IPS-11a (cell line): ENCODE measurements at regions not wholly inside any gene's neighbourhood (a gene's known extent, or its start where the extent isn't known, plus 50 kb on each side); places are given as distances from the start of the nearest gene placed in this dataset.
"Not testable (repeated sequence)": the region's sequence is repeated elsewhere in the genome, so short reads cannot be mapped to it uniquely, and the experiment has no call there.

Experiments
- H3K4me3 ChIP-seq: one replicate; pipeline ENCODE4 v1.5.1; 2013; ENCODE audit warnings: low read depth, low read length, control low read depth

GRCh38 chr15:95610945-95611344 is 719.6 kb upstream of the NR2F2 start:
- H3K4me3 ChIP-seq = no peak overlapping the region

DNA sequence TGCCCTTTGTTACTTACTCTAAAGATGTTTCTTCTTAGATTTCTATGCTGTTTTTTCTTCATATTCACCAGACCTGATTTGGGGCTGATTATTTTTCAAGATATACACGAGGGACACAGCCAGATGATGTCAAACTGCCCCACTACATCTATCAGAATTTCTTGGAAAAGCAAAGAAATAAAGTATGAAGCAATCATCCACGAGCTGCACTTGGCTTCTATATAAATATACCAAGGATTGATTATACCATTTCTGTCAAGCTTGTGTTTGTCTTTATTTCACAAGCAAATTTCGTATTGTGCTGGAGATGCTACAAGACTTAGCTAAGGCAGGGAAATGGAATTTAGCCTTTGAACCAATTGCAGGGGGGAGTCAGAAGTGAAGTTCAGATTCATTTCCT is 715.1 kb upstream of the NR2F2 start:
- no peak overlapping the region for H3K4me3 ChIP-seq

- no peak overlapping the region for H3K4me3 ChIP-seq
Measured at GRCh38 chr15:95616306-95616705, 714.2 kb upstream of the NR2F2 start.

DNA sequence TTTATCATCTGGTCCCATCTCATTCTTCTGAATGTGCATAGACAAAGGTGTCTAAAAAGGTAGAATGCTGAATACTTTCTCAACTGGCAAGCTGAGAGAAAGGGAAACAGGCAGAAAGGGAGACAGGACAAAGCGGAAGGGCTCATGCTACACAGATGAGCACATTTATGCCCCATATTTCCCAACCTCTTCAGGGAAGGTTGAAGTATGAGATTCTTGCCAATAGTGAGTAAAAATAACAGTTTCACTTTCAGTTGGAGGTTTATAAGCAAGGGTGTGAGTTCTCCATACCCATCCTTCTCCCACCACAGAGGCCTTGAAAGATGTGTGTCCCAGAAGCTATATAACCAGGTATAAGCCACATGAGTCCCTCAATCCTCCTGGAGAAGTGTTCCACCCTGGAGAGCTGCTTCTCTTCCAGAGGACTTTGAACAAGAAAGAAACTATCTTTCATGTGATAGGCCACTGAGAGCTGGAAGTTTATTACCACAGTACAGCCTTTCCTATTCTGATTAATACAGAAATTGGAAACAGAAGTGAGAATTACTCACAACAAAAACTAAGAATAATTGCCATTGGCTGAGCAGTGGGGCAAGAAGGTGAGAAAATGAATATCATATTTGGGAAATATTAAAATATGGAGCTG is 709.4 kb upstream of the NR2F2 start:
- H3K4me3 ChIP-seq = no peak overlapping the region

DNA sequence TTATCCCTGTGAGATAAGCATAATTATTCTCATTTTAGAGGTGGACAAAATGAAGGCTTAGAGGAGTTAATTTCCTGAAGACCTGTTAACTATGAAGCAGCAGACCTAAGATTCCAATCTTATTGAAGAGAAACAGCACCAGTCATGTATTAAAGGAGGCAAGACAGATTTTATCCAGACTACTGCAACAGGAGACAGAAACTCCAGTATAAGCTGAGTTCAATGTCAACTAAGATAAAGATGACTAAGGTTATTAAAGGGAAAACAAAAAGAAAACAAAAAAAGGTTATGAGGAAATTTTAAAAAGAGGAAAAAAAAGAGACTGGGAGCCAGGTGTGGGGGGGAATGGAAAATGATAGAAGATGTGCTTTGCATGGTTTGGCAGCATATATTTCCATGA is 707.7 kb upstream of the NR2F2 start:
- H3K4me3 ChIP-seq = no peak overlapping the region

DNA sequence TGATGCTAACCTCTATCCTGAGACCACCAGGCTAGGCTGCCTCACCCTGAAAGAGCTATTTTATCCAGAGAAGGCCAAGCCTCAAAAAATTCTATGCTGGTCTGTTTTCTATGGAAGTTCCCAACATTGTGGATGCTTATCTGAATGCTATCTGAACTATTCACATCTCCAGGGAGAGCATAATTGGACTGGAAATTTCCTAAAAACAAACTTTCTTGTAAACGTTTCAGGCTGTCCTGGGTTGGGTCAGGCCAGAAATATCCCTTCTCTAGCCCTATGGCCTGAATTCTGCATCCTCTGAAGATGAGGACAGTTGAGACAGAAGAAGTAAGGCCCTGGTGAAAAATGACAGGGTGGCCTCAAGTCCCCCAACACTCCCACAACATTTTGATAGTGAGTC is 706.4 kb upstream of the NR2F2 start:
- H3K4me3 ChIP-seq = no peak overlapping the region

- H3K4me3 ChIP-seq = no peak overlapping the region
Measured at GRCh38 chr15:95624616-95625361, 705.7 kb upstream of the NR2F2 start.

DNA sequence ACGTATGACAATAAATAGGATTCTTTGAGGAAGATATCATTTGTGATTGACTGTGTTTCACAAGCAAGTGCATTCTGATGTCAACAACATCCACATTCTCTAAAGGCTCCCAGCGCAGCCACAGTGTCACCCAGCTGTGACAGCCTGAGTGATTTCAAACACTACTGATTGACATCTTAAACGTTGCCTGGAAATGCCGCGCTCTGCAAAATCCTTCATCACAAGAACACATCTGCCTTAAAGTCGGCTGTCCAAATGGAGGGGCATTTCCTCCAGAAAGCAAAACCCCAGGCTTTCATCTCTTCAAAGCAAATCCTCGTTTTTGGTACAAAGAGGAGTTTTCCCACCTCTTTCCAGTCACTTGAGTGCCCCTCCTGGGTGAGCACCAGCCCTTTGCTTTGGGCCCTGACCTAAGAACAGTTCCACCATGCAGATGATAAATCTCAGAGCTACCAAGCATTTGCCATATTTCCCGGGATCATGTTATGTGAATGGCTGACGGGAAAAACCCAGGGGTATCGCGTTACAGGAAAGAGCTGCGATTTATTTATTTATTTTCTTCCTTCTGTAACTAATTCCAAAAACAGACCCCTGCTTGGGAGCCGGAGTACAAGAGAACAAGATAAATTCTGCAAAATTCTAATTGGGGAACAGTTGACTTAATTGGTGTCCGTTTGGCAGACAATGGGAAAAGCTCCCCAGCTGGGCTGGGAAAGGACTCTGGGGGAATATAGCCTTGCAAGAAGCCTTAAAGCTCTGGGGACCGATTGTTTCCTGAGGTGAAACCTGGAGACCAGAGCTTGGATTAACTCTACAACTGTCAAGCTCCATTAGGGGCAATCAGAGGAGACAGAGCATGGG is 703.8 kb upstream of the NR2F2 start:
- H3K4me3 ChIP-seq = no peak overlapping the region

GRCh38 chr15:95629503-95630168 is 700.9 kb upstream of the NR2F2 start:
- no peak overlapping the region for H3K4me3 ChIP-seq

DNA sequence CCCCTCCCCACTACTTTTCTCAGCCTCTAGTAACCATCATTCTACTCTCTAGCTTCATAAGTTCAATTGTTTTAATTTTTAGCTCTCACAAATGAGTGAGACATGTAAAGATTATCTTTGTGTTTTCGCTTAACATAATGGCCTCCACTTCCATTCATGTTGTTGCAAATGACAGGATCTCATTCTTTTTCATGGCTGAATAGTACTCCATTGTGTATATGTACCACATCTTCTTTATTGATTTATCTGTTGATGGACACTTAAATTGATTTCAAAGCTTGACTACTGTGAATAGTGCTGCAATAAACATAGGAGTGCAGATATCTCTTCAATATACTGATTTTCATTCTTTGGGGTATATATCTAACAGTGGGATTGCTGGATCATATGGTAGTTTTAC is 699.8 kb upstream of the NR2F2 start:
- H3K4me3 ChIP-seq = no peak overlapping the region

DNA sequence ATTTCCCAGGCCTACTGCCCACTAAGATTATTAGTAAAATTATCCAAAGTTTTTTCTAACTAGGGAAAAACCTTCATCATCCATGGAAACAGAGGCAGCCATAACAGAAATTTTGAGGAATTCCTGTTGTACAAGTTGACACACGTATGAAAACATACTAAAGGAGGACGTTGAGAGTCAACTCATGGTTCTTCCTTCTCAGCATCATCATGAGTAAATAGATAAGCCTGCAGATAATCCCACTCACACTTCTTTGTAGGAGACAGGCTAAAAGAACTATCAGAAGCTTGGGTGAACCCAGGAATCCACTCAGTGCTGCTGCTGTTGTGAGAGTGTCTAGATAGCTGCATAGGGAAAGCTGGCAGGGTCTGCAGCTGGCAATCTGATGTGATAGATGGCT is 694.8 kb upstream of the NR2F2 start:
- no peak overlapping the region for H3K4me3 ChIP-seq

- no peak overlapping the region for H3K4me3 ChIP-seq
Measured at GRCh38 chr15:95636107-95636506, 694.4 kb upstream of the NR2F2 start.

DNA sequence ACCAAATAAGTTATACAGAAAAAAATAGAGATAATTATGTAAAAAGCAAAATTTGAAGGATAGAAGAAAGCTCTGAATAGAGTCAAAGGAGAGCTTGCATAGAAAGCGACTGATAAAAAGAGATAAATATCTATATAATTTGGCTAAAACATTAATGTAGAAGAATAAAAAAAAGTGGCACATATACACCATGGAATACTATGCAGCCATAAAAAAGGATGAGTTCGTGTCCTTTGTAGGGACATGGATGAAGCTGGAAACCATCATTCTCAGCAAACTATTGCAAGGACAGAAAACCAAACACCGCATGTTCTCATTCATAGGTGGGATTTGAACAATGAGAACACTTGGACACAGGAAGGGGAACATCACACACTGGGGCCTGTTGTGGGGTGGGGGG is 693.3 kb upstream of the NR2F2 start:
- H3K4me3 ChIP-seq = not testable (repeated sequence)

- no peak overlapping the region for H3K4me3 ChIP-seq
Measured at GRCh38 chr15:95639208-95639607, 691.3 kb upstream of the NR2F2 start.

GRCh38 chr15:95644100-95644875 is 686.2 kb upstream of the NR2F2 start:
- H3K4me3 ChIP-seq = no peak overlapping the region

GRCh38 chr15:95645791-95646338 is 684.6 kb upstream of the NR2F2 start:
- no peak overlapping the region for H3K4me3 ChIP-seq

DNA sequence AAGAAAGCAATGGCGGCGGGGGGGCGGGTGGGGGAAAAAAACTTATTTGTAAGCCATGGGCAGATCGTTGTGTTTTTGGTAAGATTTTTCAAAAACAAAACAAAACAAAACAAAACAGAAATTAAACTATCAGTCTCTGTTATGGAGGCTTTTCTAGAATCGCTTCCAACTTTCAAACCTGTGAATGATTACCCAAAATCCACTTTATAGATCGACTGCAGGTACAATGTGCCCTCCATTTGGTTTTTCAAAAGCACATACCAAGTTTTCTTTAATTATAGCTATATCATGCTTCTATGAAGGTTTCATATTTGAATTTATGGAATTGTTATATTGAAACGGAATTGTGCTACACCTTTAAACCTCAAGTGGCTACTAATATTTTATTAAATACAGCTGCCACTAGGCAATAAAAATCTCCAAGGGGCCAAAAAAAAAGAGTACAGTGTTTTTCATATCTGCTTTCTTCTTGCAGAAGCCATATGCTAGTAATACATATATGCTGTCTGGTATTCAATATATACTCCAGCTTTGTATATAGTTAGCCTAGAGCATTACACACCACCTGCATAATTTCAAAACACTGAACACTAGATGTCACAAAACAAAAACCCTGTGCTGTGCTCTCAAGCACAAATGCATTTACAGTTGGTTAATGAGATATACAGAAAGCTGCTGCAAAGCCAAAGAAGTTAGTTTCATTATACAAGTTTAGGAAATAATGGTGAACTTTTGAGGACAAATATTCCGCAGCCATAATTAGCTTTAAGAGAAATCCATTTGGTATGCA is 683.8 kb upstream of the NR2F2 start:
- no peak overlapping the region for H3K4me3 ChIP-seq

DNA sequence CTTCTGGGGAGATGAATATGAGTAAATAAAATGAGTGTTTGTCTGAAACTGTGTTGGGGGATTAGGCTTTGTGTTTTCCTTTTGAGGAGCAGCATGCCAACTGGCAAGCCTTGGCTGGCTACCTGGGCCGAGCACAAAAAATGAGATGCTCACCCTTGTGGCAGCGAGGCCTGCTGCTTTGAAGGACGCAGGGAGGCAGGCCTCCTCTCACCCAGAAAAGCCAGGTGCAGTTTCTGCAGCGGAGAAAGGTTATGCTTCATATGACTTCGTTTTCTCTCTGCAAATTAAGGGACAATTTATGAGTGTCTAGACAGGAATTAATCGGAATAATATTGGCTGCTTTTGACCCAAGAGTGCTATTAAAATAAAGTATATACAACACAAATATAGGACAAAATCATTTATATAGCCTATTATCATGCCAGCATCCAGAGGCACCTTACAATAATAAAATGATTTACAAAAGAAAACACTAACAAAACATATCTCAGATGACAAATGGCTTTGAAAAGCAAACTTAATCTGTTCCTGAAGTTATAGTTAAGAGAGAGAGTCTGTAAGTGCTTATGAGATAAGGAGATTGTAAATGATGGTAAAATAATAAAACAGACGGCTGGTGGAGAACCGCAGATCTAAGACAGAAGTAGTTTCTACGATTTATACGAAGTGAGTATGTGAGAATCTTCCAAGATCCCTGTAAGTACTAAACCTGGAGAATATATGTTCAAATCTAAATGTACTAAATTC is 682.8 kb upstream of the NR2F2 start:
- H3K4me3 ChIP-seq = no peak overlapping the region

- no peak overlapping the region for H3K4me3 ChIP-seq
Measured at GRCh38 chr15:95653361-95653805, 677.1 kb upstream of the NR2F2 start.
